Erythroblast (primary cell): ENCODE measurements at regions not wholly inside any gene's neighbourhood (a gene's known extent, or its start where the extent isn't known, plus 50 kb on each side); places are given as distances from the start of the nearest gene placed in this dataset.

ENCODE experiments used
- GATA1 ChIP-seq: IDR thresholded peaks from 2 replicates; pipeline ENCODE4 v1.6.1; 2011; ENCODE audit warnings: low read depth, mild to moderate bottlenecking, control low read depth, low read length, moderate library complexity
- POLR2A ChIP-seq: IDR thresholded peaks from 2 replicates; pipeline ENCODE4 v1.6.1; 2011; ENCODE audit warnings: mild to moderate bottlenecking, low read length

DNA sequence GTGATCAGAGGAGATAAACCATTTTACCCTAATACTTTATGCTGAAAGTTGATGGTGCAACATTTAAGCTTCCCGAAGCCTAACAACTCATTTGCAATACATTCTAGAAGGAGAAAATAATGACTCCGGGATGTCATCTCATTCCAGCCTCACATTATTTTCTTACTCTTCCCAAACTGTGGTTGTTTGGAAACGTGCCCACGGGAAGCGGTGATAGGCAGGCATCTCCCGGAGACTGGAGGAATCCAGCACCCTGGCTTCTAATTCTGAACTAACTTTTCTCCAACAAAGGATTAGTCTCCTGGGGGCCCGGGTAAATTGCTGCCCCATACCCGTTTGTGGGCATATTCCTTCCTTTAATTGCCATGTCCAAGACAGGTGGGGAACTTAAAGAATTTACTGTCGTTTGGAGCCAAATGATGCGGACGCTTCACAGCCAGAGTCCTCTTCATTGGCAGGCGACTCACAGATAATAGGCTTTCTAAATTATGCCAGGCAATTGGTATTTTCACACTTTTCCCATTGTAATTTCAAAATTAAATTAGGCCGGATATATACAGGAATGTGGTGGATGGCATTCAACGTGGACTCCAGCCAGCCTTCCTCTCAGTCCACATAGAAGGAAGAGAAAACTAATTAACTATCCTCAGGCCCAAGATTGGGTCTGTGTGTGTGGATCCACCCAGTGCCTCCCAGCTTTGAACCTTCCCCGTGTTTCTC, 278.1 kb downstream of the AJAP1 start:
- TF ChIP-seq POLR2A (no peak), GATA1 (no peak)
